GM18867 (cell line): ENCODE measurements at regions not wholly inside any gene's neighbourhood (a gene's known extent, or its start where the extent isn't known, plus 50 kb on each side); places are given as distances from the start of the nearest gene placed in this dataset.

Experiments used
- ATAC-seq: cut with Tn5 transposase; IDR thresholded peaks from one replicate; pipeline ENCODE4 v1.9.1; 2021; ENCODE audit warnings: mild to moderate bottlenecking, moderate library complexity; ENCODE audit not compliant: unreplicated experiment

DNA sequence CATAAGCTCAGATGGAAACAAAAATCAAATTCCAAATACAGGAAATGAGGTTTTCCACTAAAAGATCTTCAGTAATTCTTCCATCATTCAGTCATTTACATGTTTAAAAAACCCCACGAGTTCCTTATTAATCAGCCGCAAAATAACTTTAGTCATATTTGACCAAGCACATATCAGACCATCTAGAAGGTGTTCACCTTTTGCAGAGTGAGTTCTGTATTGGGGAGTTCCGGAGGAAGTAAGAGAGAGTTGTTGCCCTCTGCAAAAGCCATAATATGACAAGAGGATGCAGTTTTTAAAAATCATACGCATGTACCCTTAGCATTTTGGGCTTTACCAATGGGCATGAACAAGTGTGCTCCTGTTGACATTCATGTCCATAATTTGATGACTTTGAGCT, 61.6 kb downstream of the CCR1 start:
- ATAC-seq = no peak

DNA sequence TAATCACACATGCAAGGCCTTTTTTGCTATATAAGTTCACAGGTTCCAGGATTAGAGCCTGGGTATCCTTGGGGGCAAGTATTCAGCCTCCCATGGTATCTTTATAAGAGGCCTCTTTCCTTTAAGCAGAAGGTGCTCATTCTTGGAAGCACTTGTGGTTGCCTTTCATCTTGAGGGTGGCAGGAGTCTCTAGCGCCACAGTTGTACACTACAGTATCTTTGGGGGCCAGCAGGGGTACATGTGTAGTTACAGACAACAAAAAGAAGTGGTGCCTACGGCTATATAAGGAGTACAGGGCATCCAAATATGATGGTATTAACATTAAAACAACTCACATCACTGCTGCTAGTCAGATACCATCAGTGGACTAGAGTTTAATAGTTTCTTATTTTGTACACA, 62.1 kb downstream of the CCR1 start:
- ATAC-seq = no peak

- no peak for ATAC-seq
These were observed 63.0 kb downstream of the CCR1 start for GRCh38 chr3:46145147-46145546.

DNA sequence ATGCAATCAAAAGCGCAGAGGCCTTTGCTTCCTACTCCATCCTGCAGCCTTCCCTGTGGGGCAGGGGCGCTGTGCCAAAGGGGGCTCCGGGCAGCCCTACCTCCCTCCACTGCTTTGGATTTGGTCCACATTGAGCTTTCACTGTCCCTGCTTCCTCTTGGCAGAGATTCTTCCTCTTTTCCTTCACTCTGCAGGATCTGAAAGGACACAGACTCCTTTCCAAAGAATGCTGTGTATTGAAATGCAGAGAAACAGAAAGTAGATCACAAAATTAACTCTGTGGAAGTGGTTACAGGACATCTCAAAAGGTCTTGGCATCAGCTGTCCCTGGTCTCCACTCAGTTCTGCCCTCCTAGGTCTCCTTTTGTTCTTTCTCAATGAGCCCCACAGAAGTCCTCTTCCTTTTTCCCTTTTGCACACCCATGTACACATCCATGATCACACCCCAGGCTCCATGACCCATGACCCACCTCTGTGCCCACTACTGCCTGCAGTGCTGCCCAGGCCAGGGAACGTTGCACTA, 64.1 kb downstream of the CCR1 start:
- ATAC-seq = no peak

DNA sequence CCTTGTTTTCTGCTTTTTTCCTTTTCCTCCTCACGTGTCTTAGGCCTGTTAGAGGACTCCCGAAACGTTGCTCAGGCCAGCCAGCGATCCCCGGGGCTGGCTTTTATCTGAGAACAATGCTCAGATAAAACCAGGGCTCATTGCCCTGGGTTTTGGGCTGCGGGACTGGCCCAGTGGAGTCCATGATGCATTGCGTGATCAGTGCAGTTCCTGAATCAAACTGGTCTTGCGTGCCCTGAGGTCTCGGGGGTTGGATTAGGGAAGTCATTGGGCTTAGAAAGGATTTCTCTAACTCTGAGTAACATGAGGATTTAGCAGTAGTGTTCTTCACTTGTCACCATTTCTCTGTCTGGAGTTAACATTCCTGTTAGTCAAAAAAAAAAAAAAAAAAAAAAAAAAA, 66.3 kb downstream of the CCR1 start:
- no peak for ATAC-seq

- no peak for ATAC-seq
These were observed 69.5 kb downstream of the CCR1 start for GRCh38 chr3:46138581-46138980.

DNA sequence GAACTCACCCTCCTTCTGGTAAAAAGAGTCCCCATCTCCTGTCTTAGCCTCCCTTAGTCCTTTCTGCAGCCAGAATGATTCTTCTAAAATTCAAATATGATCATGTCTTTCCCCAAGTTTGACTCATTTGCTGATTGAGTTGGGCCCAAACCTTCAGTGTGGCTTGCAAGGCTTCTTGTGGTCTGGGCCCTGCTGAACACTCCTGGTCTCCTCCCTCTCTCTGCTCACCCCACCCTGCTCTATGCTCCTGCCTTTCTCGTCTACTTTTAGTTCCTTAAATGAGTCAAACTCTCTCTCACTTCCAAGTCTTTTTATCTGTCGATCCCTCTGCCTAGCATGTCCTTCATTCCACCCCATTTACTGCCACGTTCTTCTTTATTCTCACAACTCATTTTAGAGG, 72.6 kb downstream of the CCR1 start:
- ATAC-seq = no peak

DNA sequence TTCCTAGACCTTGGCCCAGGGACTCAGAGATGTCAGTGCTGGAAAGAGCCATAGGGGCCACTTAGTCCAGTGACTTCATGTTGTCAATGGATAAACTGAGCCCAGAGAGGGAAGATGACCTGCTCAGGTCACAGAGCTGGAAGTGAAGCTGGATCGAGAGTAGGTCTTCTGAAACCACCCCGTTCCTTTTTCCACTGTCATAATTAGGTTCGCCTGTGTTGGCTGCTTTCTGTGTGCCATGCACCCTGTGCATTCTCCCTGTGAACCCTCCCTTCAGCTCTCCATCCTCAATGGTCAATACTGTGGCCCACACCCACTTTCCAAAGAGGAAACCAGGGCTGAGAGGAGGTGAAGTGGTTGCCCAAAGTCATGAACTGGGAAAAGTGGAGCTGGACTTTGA, 74.8 kb downstream of the CCR1 start:
- ATAC-seq = no peak

- ATAC-seq = no peak
These were observed 75.5 kb downstream of the CCR1 start for GRCh38 chr3:46132565-46132964.

- ATAC-seq = no peak
These were observed 76.1 kb downstream of the CCR1 start for GRCh38 chr3:46131884-46132450.

DNA sequence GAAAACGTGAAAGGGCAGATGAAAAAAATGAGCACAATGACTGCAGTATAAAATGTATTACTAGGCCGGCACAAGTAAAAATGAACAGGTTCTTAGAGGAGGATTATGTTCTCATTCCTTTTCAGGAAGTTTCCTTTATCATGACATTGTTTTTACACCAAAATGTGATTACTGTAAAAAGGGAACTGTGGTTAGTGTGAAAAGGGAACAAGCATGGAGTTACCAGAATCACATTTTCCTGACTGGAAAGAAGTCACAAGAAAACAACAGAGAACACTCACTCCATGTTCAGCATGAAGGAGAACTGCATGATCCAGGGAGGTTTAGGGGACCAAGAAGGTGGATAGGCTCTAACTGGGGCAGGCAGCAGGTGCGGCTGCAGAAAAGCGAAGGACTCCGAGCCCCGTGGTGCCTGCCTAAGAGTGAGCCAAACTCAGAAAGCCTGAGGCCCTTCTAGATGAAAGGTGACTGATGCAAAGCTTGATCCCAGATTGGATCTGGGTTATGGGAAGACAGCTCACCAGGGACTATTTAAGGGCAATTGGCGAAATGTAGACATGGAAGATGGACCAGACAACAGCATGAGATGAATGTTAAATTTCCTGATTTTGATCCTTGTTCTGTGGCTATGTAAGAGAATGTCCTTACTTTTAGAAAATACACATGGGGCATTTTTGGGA, 77.3 kb downstream of the CCR1 start:
- no peak for ATAC-seq

DNA sequence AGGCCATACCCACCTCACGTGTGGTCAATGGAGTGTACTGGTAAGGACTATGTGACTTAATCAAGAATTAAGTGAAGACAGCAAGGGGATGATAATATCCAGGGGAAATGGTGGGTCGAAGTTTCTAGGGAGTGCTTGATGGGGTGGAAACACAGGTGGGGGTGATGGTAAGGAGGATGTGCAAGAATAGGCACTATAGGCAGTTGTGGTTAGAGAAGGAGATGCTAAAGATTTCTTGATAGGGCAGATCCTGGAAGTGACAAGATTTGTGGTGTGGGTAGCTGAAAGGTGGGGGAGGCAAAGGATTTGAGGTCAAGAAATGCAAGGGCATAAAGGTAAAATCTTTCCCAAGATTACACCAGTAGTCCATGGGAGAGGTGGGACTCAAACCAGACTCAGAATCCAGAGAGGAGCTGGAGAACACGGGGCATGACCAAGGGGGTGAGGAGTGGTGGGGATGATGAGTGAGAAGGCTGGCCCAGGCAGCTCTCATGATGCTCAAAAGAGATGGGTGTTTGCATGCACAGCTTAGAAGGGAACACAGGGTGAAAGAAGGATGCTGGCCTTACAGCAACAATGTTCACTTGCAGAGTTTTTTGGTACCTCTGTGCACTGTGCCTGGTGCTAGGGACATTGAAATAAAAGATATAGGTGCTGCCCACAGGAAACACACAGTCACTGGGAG, 78.4 kb downstream of the CCR1 start:
- ATAC-seq = no peak

GRCh38 chr3:46127503-46127902, 80.6 kb downstream of the CCR1 start:
- no peak for ATAC-seq

DNA sequence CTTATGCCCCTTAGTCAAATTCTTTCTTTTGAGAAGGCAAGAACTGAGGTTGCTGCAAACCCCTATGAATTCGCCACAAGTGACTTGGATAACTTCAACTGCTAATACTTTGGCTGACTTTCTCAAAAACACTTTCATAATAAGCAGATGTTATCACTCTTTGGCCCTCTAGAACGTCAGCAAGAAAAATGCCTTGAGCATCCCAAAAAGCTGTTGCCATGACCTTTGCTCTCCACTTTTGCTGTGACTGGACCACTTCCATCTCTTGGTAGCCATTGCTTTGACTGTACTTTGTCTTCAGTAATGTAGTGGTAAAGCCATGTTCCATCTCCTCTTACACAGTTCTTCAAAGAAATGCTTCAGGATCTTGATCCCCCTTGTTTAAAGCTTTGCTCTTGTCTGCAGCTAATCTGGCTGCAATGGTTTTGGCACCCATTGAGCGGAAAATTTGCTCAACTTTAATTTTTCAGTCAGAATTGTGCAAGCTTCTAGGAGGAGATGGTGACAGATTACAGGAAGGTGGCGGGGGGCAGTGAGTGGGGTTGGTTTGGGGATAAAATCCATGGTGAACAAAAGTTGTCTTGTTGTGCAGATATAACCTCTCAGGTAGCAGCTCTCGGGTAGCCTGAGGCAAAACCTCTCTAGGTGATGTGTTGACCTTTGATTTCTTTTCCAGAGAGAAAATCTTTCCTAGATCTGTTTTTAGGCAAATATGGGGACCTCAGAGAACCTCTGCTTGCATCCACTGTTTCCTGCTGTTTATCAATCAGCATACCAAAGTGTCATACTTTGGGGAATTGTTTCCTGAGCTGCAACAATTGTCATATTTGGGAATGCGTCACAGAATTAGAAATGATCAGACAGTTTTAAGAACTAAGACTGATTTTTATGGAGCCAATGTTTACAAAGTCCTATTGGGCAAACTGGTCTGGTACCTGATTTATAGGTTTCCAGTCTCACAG, 83.6 kb downstream of the CCR1 start:
- no peak for ATAC-seq

GRCh38 chr3:46123646-46124045, 84.5 kb downstream of the CCR1 start:
- ATAC-seq = no peak

DNA sequence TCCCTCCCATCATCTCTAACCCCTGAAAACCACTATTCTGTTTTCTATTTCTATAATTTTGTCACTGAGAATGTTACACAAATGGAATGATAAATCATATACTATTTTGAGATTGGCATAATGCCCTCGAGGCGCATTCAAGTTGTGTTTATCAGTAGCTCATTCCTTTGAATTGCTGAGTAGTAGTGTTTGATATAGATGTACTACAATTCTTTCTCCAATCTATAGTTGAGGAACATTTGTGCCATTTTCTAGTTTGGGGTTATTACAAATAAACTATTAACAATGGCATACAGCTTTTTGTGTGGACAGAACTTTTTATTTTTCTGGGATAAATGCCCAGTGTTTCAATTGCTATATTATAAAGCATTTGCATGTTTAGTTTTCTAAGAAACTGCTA, 86.0 kb downstream of the CCR1 start:
- ATAC-seq = no peak

GRCh38 chr3:46120983-46121382, 87.1 kb downstream of the CCR1 start:
- ATAC-seq = no peak

DNA sequence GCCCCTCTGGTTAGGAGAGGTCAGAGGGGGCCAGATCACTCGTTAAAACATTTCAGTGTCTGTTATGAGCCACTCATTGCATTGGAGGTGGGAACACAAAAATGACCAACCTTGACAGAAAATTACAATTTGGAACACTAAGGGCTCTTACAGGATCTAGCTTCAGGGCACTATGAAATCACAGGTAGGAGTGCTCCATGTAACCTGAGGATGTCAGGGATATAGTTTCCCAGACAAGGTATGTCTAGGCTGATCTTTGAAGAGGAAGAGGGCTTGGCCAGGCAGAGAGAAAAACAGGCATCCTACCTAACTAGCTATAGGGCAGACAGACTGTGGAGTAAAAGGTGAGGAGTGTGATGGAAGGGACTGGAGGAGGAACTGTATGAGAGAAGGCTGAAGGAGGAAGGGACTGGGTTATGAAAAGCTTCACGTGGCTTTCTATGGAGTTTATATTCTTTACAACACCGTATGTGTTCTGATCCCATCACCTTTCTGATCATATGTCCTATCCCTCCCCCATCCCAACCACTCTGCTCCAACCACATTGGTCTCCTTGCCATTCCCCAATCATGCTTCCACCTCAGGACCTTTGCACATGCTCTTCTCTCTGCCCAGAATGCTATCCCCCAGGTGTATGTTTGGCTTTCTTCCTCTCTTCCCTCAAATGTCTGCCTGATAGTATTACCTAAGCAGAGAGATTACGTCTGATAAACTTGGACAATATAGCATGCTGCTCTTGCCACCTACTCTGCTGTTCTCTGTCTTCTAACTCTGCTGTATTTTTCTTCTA, 88.2 kb downstream of the CCR1 start:
- no peak for ATAC-seq

- no peak for ATAC-seq
These were observed 88.9 kb downstream of the CCR1 start for GRCh38 chr3:46119253-46119652.

- no peak for ATAC-seq
These were observed 89.7 kb upstream of the XCR1 start for GRCh38 chr3:46116996-46117395.
